ENCODE measurements at regions not wholly inside any gene's neighbourhood (a gene's known extent, or its start where the extent isn't known, plus 50 kb on each side); places are given as distances from the start of the nearest gene placed in this dataset.

DNA sequence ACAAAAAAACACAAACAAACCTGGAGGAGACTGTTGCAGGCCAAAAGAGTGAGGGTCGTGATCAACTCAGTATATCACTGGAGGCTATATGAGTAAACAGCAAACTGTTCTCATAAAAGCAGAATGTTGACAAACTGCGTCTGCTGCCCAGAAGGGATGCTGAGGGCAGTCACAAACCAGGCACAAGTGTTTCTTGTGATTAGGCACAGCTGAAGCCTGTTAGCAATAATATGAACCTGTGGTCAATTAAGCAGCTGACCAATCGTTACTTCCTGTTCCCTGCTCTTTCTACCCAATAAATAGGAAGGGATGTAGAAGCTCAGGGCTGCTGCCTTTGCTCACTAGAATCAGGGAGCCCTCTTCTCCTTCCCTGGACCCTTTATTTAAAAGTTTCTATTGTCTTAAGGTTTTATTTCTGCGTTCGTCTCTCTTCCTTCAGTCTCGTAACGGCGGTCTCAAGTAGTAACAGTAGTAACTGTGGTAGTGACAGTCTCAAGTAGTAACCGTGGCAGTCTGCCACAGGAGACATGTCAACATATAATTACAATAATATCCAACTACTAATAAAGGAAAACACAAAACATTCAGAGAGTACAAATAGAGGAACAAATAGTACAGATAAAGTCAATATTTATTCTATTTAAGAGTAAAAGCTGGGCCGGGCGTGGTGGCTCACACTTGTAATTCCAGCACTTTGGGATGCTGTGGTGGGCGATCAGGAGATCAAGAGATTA, 698.4 kb upstream of the CCDC54 start:
- no peak overlapping the region for H3K27ac ChIP-seq
- H3K36me3 ChIP-seq = no peaks in the 10 kb centered on the region
- TF ChIP-seq, protein P1, sequence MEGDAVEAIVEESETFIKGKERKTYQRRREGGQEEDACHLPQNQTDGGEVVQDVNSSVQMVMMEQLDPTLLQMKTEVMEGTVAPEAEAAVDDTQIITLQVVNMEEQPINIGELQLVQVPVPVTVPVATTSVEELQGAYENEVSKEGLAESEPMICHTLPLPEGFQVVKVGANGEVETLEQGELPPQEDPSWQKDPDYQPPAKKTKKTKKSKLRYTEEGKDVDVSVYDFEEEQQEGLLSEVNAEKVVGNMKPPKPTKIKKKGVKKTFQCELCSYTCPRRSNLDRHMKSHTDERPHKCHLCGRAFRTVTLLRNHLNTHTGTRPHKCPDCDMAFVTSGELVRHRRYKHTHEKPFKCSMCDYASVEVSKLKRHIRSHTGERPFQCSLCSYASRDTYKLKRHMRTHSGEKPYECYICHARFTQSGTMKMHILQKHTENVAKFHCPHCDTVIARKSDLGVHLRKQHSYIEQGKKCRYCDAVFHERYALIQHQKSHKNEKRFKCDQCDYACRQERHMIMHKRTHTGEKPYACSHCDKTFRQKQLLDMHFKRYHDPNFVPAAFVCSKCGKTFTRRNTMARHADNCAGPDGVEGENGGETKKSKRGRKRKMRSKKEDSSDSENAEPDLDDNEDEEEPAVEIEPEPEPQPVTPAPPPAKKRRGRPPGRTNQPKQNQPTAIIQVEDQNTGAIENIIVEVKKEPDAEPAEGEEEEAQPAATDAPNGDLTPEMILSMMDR (IDR thresholded peaks at IDR 0.05; ENCODE audit: low read depth, low read length) = no peak
- no peak for DNase-seq
- no peaks in the 10 kb centered on the region for H3K27me3 ChIP-seq (ENCODE audit: insufficient read depth, low read depth, severe bottlenecking)
- H3K4me3 ChIP-seq (ENCODE audit: low read depth, low read length) = no peak overlapping the region
- no peaks in the 10 kb centered on the region for H3K9me3 ChIP-seq (ENCODE audit: severe bottlenecking)

DNA sequence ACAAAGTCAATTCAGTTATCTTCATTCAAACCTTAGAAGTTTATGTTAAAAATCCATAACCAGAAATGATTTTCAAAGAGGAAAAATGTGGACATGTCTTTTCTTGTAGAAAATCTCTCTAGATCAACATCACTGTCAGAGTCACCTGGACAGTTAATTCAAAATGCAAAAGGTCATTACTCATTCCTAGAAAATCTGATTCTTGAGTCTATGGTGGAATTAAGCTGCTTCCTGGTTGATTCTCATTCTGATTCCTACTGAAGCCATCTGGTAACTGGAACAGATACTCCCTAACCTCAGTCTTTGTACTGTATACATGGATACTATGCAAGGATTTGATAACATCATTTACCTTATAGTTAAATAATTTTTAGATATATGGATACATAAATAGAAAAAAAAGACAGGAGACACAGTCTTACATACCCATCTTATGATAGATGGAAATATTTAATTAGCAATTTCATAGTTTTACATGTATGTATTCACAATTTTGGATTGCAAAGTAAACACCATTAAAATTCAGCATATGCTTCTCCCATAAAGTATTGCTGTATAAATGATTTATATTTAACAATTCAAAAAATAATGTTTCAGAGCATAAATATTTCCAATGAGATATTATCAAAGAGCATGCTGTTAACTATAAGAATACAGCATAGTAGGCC, 693.2 kb upstream of the CCDC54 start:
- Histone ChIP-seq H3K27me3 (ENCODE audit: insufficient read depth, low read depth, severe bottlenecking) (no peaks in the 10 kb centered on the region), H3K27ac (no peak overlapping the region), H3K36me3 (no peaks in the 10 kb centered on the region), H3K9me3 (ENCODE audit: severe bottlenecking) (no peaks in the 10 kb centered on the region), H3K4me3 (ENCODE audit: low read depth, low read length) (no peak overlapping the region)
- DNase-seq = no peak
- TF ChIP-seq, protein P1 (IDR thresholded peaks at IDR 0.05; ENCODE audit: low read depth, low read length) = no peak

DNA sequence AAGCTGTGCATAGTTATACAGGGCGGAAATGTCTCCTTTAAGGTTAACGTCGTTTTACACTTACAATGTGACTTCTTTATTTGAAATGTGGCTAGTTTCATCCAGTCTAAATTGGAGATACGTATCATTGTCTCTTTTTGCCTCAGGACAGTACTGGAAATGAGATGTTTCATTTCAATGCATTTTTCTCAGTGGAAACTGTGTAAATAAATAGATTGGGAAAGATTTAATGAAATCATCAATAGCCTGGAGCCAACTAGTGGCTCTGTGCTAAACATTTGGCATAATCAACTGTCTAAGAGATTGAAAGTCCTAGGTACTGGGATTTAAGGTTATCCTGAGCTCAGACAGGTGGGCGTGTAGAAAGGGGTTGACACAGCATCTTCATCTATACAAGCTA, 691.5 kb upstream of the CCDC54 start:
- no peaks in the 10 kb centered on the region for H3K9me3 ChIP-seq (ENCODE audit: severe bottlenecking)
- no peak for DNase-seq
- no peaks in the 10 kb centered on the region for H3K27me3 ChIP-seq (ENCODE audit: insufficient read depth, low read depth, severe bottlenecking)
- H3K27ac ChIP-seq = no peak overlapping the region
- TF ChIP-seq, protein P1 (IDR thresholded peaks at IDR 0.05; ENCODE audit: low read depth, low read length) = no peak
- no peak overlapping the region for H3K4me3 ChIP-seq (ENCODE audit: low read depth, low read length)
- no peaks in the 10 kb centered on the region for H3K36me3 ChIP-seq

DNA sequence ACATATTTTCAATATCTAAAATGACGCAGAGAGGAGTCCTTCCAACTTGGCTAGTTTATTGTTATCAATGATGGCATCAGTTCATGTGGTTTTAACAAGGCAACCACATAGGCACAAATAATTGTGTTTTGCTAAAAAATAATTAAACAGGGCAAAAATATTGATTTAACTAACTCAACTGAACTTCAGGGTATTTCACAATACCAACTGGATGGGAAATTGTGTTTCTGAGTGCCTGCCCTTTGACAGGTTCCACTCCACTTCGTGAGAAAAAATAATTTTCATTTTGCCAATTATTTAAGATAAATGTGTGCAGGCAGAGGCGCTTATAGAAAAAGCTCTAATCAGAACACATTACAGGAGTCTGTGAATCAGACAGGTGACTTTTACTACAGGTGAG, 689.3 kb upstream of the CCDC54 start:
- TF ChIP-seq, protein P1 (IDR thresholded peaks at IDR 0.05; ENCODE audit: low read depth, low read length) = no peak
- no peak for DNase-seq
- Histone ChIP-seq H3K36me3 (no peaks in the 10 kb centered on the region), H3K4me3 (ENCODE audit: low read depth, low read length) (no peak overlapping the region), H3K27ac (no peak overlapping the region), H3K27me3 (ENCODE audit: insufficient read depth, low read depth, severe bottlenecking) (no peaks in the 10 kb centered on the region), H3K9me3 (ENCODE audit: severe bottlenecking) (no peaks in the 10 kb centered on the region)

DNA sequence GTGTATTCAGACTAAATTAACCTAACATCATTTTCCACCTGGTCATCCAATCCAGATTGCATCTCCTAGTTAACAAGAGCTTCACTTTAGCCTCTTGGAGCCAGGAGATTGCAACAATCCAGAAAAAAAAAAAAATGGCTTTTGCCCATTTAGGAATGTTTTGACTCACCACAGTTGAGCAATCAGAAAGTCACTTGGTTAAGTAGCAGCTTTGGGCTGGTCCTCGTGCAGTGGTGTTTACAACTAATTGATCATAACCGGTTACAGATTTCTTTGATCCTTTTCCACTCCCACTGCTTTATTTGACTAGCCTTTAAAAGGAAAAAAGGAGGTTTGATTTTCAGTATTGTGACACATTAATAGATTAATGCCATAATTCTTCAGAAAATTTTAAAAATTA, 688.8 kb upstream of the CCDC54 start:
- no peak overlapping the region for H3K27ac ChIP-seq
- TF ChIP-seq, protein P1 (IDR thresholded peaks at IDR 0.05; ENCODE audit: low read depth, low read length) = no peak
- no peak for DNase-seq

More for the DNA sequence above, 688.8 kb upstream of the CCDC54 start:
- no peaks in the 10 kb centered on the region for H3K36me3 ChIP-seq
- H3K27me3 ChIP-seq (ENCODE audit: insufficient read depth, low read depth, severe bottlenecking) = no peaks in the 10 kb centered on the region
- no peaks in the 10 kb centered on the region for H3K9me3 ChIP-seq (ENCODE audit: severe bottlenecking)
- H3K4me3 ChIP-seq (ENCODE audit: low read depth, low read length) = no peak overlapping the region
